Body of pancreas (tissue), 4 donors: ENCODE measurements at regions not wholly inside any gene's neighbourhood (a gene's known extent, or its start where the extent isn't known, plus 50 kb on each side); places are given as distances from the start of the nearest gene placed in this dataset.
"Not testable (repeated sequence)": the region's sequence is repeated elsewhere in the genome, so short reads cannot be mapped to it uniquely, and the experiment has no call there.

Source experiments
- ATAC-seq: fragments of 150-250 bp; one replicate; pipeline ENCODE4 v1.9.1; 2016
- DNase-seq, 4 donors: peaks; one replicate each; pipeline ENCODE4 v3.0.0-alpha.2; 2019
- H3K27ac ChIP-seq, 4 donors: fragments of 200-600 bp; sonication (generic); 1 replicate in 3 of 4; 2 replicates in 1 of 4; pipeline versions ENCODE4 v1.5.1 to v1.6.1; 2016 to 2019; ENCODE audit warnings: mild to moderate bottlenecking in 1 of 4, mixed read lengths in 1 of 4, moderate library complexity in 1 of 4
- H3K27me3 ChIP-seq, 2 donors: fragments of 200-600 bp; sonication (generic); one replicate each; pipeline ENCODE4 v1.6.0; 2016; ENCODE audit warnings: mild to moderate bottlenecking in 1 of 2
- H3K36me3 ChIP-seq, 2 donors: fragments of 200-600 bp; sonication (generic); replicated peaks in 1 of 2; 2 replicates each; pipeline ENCODE4 v1.5.1; 2016; ENCODE audit warnings: low read depth in 2 of 2; ENCODE audit not compliant: insufficient read depth in 1 of 2
- H3K4me1 ChIP-seq: fragments of 200-600 bp; sonication (generic); one replicate; pipeline ENCODE4 v1.6.0; 2016
- H3K4me3 ChIP-seq, 2 donors: fragments of 200-600 bp; sonication (generic); 1 replicate in 1 of 2; 2 replicates in 1 of 2; pipeline ENCODE4 v1.5.1; 2016 to 2019
- H3K9me3 ChIP-seq, 3 donors: fragments of 200-600 bp; sonication (generic); 1 replicate in 2 of 3; 2 replicates in 1 of 3; pipeline ENCODE4 v1.5.1; 2016
- POLR2A ChIP-seq, 3 donors: fragments of 450-650 bp; IDR thresholded peaks; one replicate each; pipeline ENCODE4 v1.6.1; 2016; ENCODE audit warnings: antibody characterized with exemption in 3 of 3, mild to moderate bottlenecking in 2 of 3
- WGBS, 2 donors: methylation state at CpG; one replicate each; pipeline ENCODE4 v1.1.5; 2017; 5-methylcytosine and 5-hydroxymethylcytosine counted together
- intact Hi-C: fragments of 100-400 bp; cut with DNase I; formaldehyde crosslinking; loops from one replicate; pipeline ENCODE4 v1.15.1; 2023
- TF ChIP-seq, protein P1 (sequence below), 7 experiments: fragments of 450-650 bp in 4 of 7; fragments of 200-600 bp in 3 of 7; sonication (generic) in 3 of 7; IDR thresholded peaks; one replicate each; pipeline ENCODE4 v1.5.1; 2016 to 2019; ENCODE audit warnings: antibody characterized with exemption in 7 of 7

DNA sequence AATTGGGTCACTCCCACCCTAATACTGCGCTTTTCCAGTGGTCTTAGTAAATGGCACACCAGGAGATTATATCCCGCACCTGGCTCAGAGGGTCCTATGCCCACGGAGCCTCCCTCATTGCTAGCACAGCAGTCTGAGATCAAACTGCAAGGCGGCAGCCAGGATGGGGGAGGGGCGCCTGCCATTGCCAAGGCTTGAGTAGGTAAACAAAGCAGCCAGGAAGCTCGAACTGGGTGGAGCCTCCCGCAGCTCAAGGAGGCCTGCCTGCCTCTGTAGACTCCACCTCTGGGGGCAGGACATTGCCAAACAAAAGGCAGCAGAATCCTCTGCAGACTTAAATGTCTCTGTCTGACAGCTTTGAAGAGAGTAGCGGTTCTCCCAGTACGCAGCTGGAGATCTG, 52.4 kb upstream of the PMPCB start:
- H3K4me3 ChIP-seq, H3K4me1 ChIP-seq, intact Hi-C loops, H3K27me3 ChIP-seq, H3K36me3 ChIP-seq, H3K9me3 ChIP-seq, ATAC-seq, H3K27ac ChIP-seq: not testable (repeated sequence)
- DNase-seq, result peak; percentile 27 to 75 (median 64)
- WGBS, 2 donors, result 65 to 72% methylated on average over 9 of the region's 9 CpGs

DNA sequence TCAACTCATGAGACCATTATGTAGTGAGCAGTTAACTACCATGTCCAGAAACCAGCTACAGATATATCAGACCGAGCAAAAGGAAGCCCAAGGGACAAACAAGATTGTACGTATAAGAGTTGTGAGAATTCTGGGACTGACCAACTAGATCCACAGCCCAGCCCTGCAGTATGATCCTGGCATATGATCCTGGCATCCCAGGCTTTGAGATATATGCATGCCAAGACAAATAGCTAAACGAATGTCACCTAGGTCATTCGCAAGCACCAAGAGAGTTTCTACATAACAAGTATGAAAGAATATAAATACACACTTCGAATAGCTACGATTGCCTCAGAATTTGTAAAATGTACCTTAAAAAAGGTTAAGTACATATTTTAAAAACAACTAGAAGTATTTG, 56.4 kb upstream of the PMPCB start:
- DNase-seq, result peak; percentile 51 to 75 (median 63)
- 21 to 39% methylated on average over 6 of the region's 6 CpGs for WGBS, 2 donors
- Histone ChIP-seq H3K9me3 (no peaks in the 10 kb centered on the region), H3K36me3 (no peaks in the 10 kb centered on the region), H3K27ac (no peak overlapping the region), H3K4me1 (peaks cover 3% of the 10 kb centered on the region), H3K27me3 (no peaks in the 10 kb centered on the region), H3K4me3 (no peak overlapping the region)
- intact Hi-C loops, result no loop called here
- TF ChIP-seq, protein P1, sequence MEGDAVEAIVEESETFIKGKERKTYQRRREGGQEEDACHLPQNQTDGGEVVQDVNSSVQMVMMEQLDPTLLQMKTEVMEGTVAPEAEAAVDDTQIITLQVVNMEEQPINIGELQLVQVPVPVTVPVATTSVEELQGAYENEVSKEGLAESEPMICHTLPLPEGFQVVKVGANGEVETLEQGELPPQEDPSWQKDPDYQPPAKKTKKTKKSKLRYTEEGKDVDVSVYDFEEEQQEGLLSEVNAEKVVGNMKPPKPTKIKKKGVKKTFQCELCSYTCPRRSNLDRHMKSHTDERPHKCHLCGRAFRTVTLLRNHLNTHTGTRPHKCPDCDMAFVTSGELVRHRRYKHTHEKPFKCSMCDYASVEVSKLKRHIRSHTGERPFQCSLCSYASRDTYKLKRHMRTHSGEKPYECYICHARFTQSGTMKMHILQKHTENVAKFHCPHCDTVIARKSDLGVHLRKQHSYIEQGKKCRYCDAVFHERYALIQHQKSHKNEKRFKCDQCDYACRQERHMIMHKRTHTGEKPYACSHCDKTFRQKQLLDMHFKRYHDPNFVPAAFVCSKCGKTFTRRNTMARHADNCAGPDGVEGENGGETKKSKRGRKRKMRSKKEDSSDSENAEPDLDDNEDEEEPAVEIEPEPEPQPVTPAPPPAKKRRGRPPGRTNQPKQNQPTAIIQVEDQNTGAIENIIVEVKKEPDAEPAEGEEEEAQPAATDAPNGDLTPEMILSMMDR (IDR thresholded peaks at IDR 0.05), result no peak
- TF ChIP-seq POLR2A (IDR thresholded peaks at IDR 0.05), result no peak
- peak; percentile 56 for ATAC-seq

DNA sequence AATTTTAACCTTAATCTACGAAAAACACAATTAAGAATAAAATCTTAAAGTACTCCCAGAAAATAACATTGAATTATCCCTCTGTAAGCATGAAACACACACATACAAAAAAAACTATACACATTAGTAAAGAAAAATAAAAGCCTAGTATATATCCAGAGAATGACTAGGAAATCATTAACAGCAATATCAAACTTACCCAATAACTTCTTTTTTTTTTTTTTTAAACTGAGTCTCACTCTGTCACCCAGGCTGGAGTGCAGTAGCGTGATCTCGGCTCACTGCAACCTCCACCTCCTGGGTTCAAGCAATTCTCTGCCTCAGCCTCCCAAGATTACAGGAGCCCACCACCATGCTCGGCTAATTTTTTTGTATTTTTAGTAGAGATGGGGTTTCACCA, 61.4 kb upstream of the PMPCB start:
- H3K36me3 ChIP-seq, intact Hi-C loops, H3K4me3 ChIP-seq, H3K27me3 ChIP-seq, H3K27ac ChIP-seq, DNase-seq, H3K9me3 ChIP-seq, H3K4me1 ChIP-seq, ATAC-seq: not testable (repeated sequence)
- WGBS, 2 donors, result 82 to 88% methylated on average over 4 of the region's 4 CpGs

DNA sequence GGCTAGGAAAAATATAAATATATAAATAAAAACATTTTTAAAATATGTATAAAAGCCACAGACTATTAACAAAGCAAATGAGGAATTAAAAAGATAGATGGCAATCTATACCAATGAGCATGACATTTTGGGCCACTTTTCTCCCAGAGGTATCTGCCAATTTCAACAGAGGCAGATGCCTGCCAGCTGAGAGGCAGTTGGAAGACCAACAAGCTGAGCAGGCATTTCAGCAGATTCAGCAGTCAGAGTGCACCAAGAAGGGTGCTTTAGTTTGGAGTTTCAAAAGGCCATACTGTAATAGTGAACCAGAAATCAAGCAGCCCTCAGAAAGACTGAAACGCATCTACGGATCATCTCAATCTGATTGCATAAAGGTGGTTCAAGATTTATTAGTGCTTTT, 62.4 kb upstream of the PMPCB start:
- DNase-seq, H3K27me3 ChIP-seq, H3K4me1 ChIP-seq, H3K36me3 ChIP-seq, H3K27ac ChIP-seq, intact Hi-C loops, H3K4me3 ChIP-seq, H3K9me3 ChIP-seq, ATAC-seq: not testable (repeated sequence)
- WGBS, 2 donors, result 89 to 94% methylated on average over 2 of the region's 2 CpGs

DNA sequence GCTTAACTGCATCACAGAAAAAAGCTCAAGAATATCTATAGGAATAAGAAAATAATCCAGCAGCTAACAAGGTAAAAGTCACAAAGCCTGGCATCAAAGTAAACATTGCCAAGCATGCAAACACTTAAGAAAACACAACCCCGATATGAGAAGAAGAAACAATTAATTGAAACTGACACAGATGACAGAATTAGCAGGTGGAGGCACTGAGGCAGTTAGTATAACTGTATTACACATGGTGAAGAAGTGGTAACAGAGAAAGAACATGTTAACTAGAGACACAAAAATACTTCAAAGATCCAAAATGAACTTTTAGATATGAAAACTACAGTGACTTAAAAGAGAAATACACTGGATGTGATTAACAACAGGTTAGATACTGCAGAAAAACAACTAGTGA, 69.4 kb upstream of the PMPCB start:
- H3K4me1 ChIP-seq, ATAC-seq, H3K27me3 ChIP-seq, H3K9me3 ChIP-seq, H3K4me3 ChIP-seq, H3K36me3 ChIP-seq, intact Hi-C loops, H3K27ac ChIP-seq, DNase-seq: not testable (repeated sequence)
- 31 to 40% methylated on average over 1 of the region's 1 CpG for WGBS, 2 donors

DNA sequence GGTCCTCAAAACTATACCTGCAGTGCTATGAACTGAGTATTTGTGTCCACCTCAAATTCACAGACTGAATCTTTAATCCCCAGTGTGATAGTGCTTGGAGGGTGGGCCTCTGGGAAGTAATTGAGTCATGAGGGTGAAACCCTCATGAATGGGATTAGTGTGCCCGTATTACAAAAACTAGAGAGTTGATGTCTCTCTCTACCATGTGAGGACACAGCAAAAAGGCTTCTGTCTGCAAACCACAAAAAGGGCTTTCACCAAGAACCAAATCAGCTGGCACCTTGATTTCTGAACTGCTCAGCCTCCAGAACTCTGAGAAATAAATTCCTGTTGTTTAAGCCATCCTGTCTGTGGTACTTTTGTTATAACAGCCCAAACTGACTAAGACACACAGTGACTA, 71.4 kb upstream of the PMPCB start:
- H3K36me3 ChIP-seq, DNase-seq, H3K9me3 ChIP-seq, H3K4me3 ChIP-seq, H3K27ac ChIP-seq, ATAC-seq, H3K27me3 ChIP-seq, H3K4me1 ChIP-seq, intact Hi-C loops: not testable (repeated sequence)
- 71 to 88% methylated on average over 1 of the region's 1 CpG for WGBS, 2 donors

DNA sequence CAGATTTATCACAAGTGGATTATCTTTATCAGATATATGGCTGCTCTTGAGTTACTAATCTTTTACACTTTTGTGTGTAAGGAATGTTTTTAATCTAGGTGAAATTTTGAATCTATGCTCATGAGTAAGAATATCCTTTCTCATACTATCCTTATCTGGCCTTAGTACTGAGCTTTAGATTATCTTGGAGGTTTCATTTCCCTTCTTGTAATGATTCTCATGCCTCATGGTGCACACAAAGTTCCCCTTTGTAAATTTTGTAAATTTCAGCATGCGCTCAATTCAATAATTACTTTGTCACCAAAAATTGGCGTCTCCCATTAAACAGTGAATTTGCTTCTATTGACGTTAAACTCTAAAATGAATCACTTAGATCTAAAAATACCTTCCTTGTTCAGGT, 74.2 kb upstream of the NAPEPLD start:
- H3K4me1 ChIP-seq, H3K4me3 ChIP-seq, ATAC-seq, intact Hi-C loops, H3K9me3 ChIP-seq, DNase-seq, H3K27ac ChIP-seq, H3K27me3 ChIP-seq, H3K36me3 ChIP-seq: not testable (repeated sequence)
- 77 to 89% methylated on average over 3 of the region's 3 CpGs for WGBS, 2 donors

DNA sequence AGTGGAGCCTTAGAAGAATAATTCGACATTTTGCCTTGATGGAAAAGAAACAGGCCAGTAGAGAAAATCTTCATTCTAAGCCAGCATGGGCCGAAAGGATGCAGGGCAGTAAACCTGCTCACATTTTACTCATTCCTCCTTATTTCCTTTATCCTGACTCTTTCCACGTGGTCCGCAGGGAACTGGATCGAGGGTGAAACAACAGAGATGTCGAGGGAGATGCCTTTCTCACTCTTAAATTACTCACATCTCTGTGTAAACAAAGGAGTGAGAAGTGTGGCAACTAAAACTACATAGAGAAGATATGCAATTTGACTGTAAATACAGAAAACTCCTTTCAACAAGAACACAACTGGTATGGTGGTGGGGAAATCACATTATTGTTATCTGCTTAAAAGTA, 62.1 kb upstream of the NAPEPLD start:
- intact Hi-C loops, DNase-seq, ATAC-seq: not testable (repeated sequence)

DNA sequence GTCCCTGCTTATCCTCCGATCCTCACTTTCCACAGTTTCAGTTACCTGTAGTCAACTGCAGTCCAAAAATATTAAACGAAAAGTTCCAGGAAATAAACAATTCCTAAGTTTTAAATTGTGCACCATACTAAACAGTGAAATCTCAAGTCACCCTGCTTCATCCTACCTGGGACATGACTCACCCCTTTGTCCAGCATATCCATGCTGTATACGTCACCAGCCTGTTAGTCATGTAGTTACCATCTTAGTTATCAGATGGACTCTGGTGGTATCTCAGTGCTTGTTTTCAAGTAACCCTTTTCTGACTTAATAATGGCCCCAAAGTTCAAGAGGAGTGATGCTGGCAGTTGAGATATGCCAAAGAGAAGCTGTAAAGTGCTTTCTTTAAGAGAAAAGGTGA, 50.3 kb upstream of the NAPEPLD start:
- H3K4me3 ChIP-seq, H3K27me3 ChIP-seq, H3K36me3 ChIP-seq, intact Hi-C loops, H3K4me1 ChIP-seq, H3K9me3 ChIP-seq, ATAC-seq, DNase-seq, H3K27ac ChIP-seq: not testable (repeated sequence)
- 83 to 84% methylated on average over 3 of the region's 3 CpGs for WGBS, 2 donors

More for the DNA sequence above, 62.1 kb upstream of the NAPEPLD start:
- not testable (repeated sequence) for H3K4me1 ChIP-seq, H3K27me3 ChIP-seq, H3K4me3 ChIP-seq, H3K36me3 ChIP-seq, H3K27ac ChIP-seq, H3K9me3 ChIP-seq
- 41 to 43% methylated on average over 6 of the region's 6 CpGs for WGBS, 2 donors
